Osteocyte (in vitro differentiated cells): ENCODE measurements at regions not wholly inside any gene's neighbourhood (a gene's known extent, or its start where the extent isn't known, plus 50 kb on each side); places are given as distances from the start of the nearest gene placed in this dataset.

ENCODE experiments used
- DNase-seq: peaks from one replicate; pipeline ENCODE4 v3.0.0; 2021; ENCODE audit warnings: mixed read lengths; ENCODE audit not compliant: unreplicated experiment; ENCODE audit errors: extremely low spot score
- H3K27ac Mint-ChIP-seq: one replicate; pipeline ENCODE4 v1.8.0; 2021; ENCODE audit warnings: mild to moderate bottlenecking, mixed read lengths; ENCODE audit not compliant: unreplicated experiment
- H3K27me3 Mint-ChIP-seq: one replicate; pipeline ENCODE4 v1.8.0; 2021; ENCODE audit warnings: mixed read lengths; ENCODE audit not compliant: unreplicated experiment
- H3K36me3 Mint-ChIP-seq: one replicate; pipeline ENCODE4 v1.8.0; 2021; ENCODE audit warnings: mixed read lengths; ENCODE audit not compliant: unreplicated experiment
- H3K4me1 Mint-ChIP-seq: one replicate; pipeline ENCODE4 v1.8.0; 2021; ENCODE audit warnings: mixed read lengths; ENCODE audit not compliant: unreplicated experiment
- H3K4me3 Mint-ChIP-seq: one replicate; pipeline ENCODE4 v1.8.0; 2021; ENCODE audit warnings: mild to moderate bottlenecking, moderate library complexity, mixed read lengths; ENCODE audit not compliant: unreplicated experiment
- H3K9me3 Mint-ChIP-seq: one replicate; pipeline ENCODE4 v1.8.0; 2021; ENCODE audit warnings: mixed read lengths; ENCODE audit not compliant: unreplicated experiment
- TF ChIP-seq, protein P1 (sequence below): fragments of 200-600 bp; sonication (generic); IDR thresholded peaks from 2 replicates; pipeline ENCODE4 v1.5.0; 2021; ENCODE audit warnings: antibody characterized with exemption, mild to moderate bottlenecking, moderate library complexity

DNA sequence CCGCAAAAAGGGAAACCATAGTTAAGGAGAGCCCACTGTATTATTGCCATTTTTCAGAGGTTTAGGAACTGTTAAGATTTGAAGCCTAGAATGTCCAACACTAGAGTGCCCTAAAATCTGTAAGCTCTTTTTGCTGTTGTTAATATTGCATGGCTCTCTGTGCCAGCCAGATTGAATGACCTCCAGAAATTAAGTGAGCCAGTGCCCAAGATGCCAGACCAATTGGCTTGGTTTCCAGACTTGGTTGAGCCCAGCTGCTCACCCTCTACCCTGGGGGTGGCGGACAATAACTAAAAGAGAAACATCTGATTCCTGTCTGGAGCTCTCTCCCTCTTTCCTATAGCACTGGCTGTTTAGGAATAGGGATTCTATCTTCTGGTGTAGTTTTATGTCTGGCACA lies 340.1 kb downstream of the PHF14 start:
- Mint-ChIP-seq H3K27me3 (no peaks in the 10 kb centered on the region), H3K4me3 (no peak overlapping the region), H3K36me3 (no peaks in the 10 kb centered on the region), H3K27ac (no peak overlapping the region), H3K9me3 (peaks cover 8% of the 10 kb centered on the region), H3K4me1 (no peaks in the 10 kb centered on the region)
- TF ChIP-seq, protein P1, sequence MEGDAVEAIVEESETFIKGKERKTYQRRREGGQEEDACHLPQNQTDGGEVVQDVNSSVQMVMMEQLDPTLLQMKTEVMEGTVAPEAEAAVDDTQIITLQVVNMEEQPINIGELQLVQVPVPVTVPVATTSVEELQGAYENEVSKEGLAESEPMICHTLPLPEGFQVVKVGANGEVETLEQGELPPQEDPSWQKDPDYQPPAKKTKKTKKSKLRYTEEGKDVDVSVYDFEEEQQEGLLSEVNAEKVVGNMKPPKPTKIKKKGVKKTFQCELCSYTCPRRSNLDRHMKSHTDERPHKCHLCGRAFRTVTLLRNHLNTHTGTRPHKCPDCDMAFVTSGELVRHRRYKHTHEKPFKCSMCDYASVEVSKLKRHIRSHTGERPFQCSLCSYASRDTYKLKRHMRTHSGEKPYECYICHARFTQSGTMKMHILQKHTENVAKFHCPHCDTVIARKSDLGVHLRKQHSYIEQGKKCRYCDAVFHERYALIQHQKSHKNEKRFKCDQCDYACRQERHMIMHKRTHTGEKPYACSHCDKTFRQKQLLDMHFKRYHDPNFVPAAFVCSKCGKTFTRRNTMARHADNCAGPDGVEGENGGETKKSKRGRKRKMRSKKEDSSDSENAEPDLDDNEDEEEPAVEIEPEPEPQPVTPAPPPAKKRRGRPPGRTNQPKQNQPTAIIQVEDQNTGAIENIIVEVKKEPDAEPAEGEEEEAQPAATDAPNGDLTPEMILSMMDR: no peak
- DNase-seq: no peak

DNA sequence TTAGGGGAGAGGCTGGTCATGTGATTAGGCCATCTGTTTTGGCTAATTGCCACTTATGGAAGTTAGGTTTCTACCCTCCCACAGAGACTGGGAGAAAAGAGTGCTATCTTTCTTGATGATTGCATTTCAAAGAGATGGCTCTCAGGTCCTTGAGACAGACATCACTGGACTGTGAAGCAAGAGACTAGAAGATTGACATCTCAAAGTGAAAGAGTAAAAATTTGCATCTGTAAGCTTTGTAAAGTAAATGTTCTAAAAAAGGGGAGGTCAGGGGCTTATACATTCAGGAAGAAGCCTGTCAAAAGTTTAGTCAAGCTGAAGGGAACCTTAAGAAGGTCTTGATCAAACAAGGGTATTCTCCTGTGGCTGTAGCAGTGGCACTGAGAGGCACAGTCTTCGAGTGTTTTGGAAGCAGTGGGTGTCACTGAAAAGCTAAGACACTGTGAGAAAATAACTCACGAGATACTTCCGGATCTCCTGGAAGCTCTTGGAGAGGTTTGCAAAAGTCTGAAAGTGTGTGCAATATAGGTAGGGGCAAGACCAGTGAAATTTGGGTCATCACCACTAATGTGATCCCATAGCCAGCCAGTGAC lies 342.1 kb downstream of the PHF14 start:
- H3K27me3 Mint-ChIP-seq: no peaks in the 10 kb centered on the region

DNA sequence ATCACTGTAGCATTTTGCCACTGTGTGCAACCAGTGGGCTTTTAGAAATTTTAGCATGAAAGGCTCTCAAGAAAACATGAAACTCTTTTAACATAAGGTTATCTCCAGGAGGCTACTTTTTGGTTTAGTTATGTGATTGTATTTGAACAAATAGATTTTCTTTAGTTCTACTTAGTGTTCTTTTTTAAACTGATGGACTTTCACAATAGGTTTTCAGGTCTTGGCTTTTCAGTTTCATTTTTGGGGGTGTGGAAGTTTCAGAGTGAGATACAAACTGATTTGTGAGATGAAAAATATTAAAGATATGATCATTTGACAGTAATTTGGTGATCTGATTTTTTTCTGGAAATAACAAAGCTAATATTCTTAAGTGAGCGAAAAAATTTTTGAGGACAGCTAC lies 344.1 kb downstream of the PHF14 start:
- Mint-ChIP-seq H3K36me3 (no peaks in the 10 kb centered on the region), H3K4me3 (no peak overlapping the region), H3K27ac (no peak overlapping the region), H3K27me3 (no peaks in the 10 kb centered on the region), H3K4me1 (peaks cover 12% of the 10 kb centered on the region), H3K9me3 (peaks cover 8% of the 10 kb centered on the region)
- DNase-seq: no peak
- TF ChIP-seq, protein P1: no peak

More for the DNA sequence above, 342.1 kb downstream of the PHF14 start:
- Mint-ChIP-seq H3K9me3 (peaks cover 8% of the 10 kb centered on the region), H3K4me1 (peaks cover 12% of the 10 kb centered on the region), H3K4me3 (no peak overlapping the region), H3K27ac (no peak overlapping the region), H3K36me3 (no peaks in the 10 kb centered on the region)
- TF ChIP-seq, protein P1: no peak
- DNase-seq: no peak

DNA sequence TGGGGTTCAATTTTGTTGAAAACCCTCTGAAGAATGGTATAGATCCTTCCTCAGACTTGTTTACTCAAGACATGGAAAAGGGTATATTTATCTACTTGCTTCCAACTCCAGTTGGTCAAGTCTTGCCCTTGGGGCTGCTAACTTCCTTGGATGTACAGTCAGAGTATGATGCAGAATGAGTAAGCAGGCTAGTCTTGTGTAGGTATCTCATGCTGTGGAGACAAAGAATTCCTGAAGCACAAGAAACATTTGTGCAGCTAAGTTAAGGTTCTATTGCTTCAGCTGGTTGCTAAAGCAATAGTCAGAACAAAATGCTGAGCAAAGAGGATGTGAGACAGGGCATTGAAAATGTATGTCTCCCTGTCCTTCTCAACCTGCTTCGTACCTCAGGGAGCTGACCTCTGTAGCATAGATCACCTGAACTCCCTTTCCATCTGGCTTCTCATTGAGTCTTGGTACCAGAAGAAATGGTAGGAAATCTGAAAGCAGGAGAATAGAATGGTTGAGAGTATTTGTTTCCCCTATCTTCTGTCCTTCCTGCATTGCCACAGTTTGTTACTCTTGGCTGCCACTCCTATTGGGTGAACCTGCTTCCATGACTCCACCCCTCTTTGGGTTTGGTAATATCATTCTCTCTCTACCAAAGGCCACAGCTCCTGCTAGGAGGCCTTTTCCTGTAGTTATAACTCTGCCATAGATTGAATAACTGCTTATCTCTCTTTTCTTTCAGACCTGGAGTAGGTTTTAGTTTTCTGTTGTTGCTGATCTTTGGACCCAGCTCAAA lies 346.0 kb downstream of the PHF14 start:
- Mint-ChIP-seq H3K9me3 (peaks cover 12% of the 10 kb centered on the region), H3K27me3 (no peaks in the 10 kb centered on the region), H3K4me3 (no peak overlapping the region), H3K27ac (no peak overlapping the region), H3K36me3 (no peaks in the 10 kb centered on the region), H3K4me1 (peaks cover 12% of the 10 kb centered on the region)
- DNase-seq: no peak
- TF ChIP-seq, protein P1: no peak
